C4-2B (cell line): ENCODE measurements at regions not wholly inside any gene's neighbourhood (a gene's known extent, or its start where the extent isn't known, plus 50 kb on each side); places are given as distances from the start of the nearest gene placed in this dataset.

ENCODE experiments used
- H3K27ac ChIP-seq: fragments of 450-650 bp; 2 replicates; pipeline ENCODE4 v1.5.1; 2017
- CTCF ChIP-seq: fragments of 450-650 bp; conservative IDR thresholded peaks from 2 replicates; pipeline ENCODE4 v1.5.1; 2017; ENCODE audit warnings: mild to moderate bottlenecking
- ZFX ChIP-seq: fragments of 450-650 bp; IDR thresholded peaks from 2 replicates; pipeline ENCODE4 v1.6.1; 2017

GRCh38 chr15:70313099-70314017, 215.6 kb upstream of the TLE3 start:
- no peak overlapping the region for H3K27ac ChIP-seq
- no peak for TF ChIP-seq ZFX
- TF ChIP-seq CTCF = no peak

GRCh38 chr15:70311821-70312220, 214.1 kb upstream of the TLE3 start:
- no peak overlapping the region for H3K27ac ChIP-seq
- TF ChIP-seq ZFX (no peak), CTCF (no peak)

- no peak overlapping the region for H3K27ac ChIP-seq
- TF ChIP-seq ZFX = no peak
Measured at GRCh38 chr15:70309716-70310115, 212.0 kb upstream of the TLE3 start.

GRCh38 chr15:70308735-70309434, 211.2 kb upstream of the TLE3 start:
- H3K27ac ChIP-seq = no peak overlapping the region

GRCh38 chr15:70308011-70308734, 210.5 kb upstream of the TLE3 start:
- TF ChIP-seq CTCF = no peak
- no peak for TF ChIP-seq ZFX
- no peak overlapping the region for H3K27ac ChIP-seq

More at GRCh38 chr15:70308735-70309434, 211.2 kb upstream of the TLE3 start:
- TF ChIP-seq CTCF (no peak), ZFX (no peak)

GRCh38 chr15:70306582-70306981, 208.9 kb upstream of the TLE3 start:
- no peak overlapping the region for H3K27ac ChIP-seq
- TF ChIP-seq CTCF (no peak), ZFX (no peak)

- H3K27ac ChIP-seq = no peak overlapping the region
- TF ChIP-seq ZFX (no peak), CTCF (no peak)
Measured at GRCh38 chr15:70306081-70306480, 208.4 kb upstream of the TLE3 start.
